H9 (cell line): ENCODE measurements at regions not wholly inside any gene's neighbourhood (a gene's known extent, or its start where the extent isn't known, plus 50 kb on each side); places are given as distances from the start of the nearest gene placed in this dataset.

Source experiments
- DNase-seq: peaks from one replicate; pipeline ENCODE4 v3.0.0-alpha.2; 2017
- H2AFZ ChIP-seq: one replicate; pipeline ENCODE4 v1.6.1; 2013; ENCODE audit warnings: mild to moderate bottlenecking, low read length, control low read depth, moderate library complexity
- H2AK5ac ChIP-seq: 2 replicates; pipeline ENCODE4 v1.6.1; 2013; ENCODE audit warnings: low read length, control low read depth, mixed read lengths; ENCODE audit not compliant: insufficient read length
- H2BK120ac ChIP-seq: one replicate; pipeline ENCODE4 v1.6.1; 2013; ENCODE audit warnings: low read depth, mild to moderate bottlenecking, low read length, control low read depth, inconsistent platforms; ENCODE audit not compliant: poor library complexity, severe bottlenecking
- H2BK12ac ChIP-seq: 2 replicates; pipeline ENCODE4 v1.6.1; 2013; ENCODE audit warnings: low read length, control low read depth, mixed read lengths, low read depth; ENCODE audit not compliant: insufficient read length
- H2BK15ac ChIP-seq: 2 replicates; pipeline ENCODE4 v1.6.1; 2013; ENCODE audit warnings: low read depth, low read length, control low read depth
- H2BK20ac ChIP-seq: one replicate; pipeline ENCODE4 v1.6.1; 2013; ENCODE audit warnings: low read depth, mild to moderate bottlenecking, low read length, control low read depth, inconsistent platforms; ENCODE audit not compliant: poor library complexity, severe bottlenecking
- H2BK5ac ChIP-seq: 2 replicates; pipeline ENCODE4 v1.6.1; 2013; ENCODE audit warnings: low read length, control low read depth, mixed read lengths; ENCODE audit not compliant: insufficient read length
- H3K14ac ChIP-seq: 2 replicates; pipeline ENCODE4 v1.6.1; 2013; ENCODE audit warnings: low read length, control low read depth; ENCODE audit not compliant: insufficient read depth
- H3K18ac ChIP-seq: 2 replicates; pipeline ENCODE4 v1.6.1; 2013; ENCODE audit warnings: low read depth, mild to moderate bottlenecking, mixed read lengths, low read length, control low read depth; ENCODE audit not compliant: insufficient read length
- H3K23ac ChIP-seq: 2 replicates; pipeline ENCODE4 v1.6.1; 2013; ENCODE audit warnings: low read length, control low read depth, mixed read lengths, low read depth; ENCODE audit not compliant: insufficient read length
- H3K23me2 ChIP-seq: 2 replicates; pipeline ENCODE4 v1.6.1; 2013; ENCODE audit warnings: low read depth, mild to moderate bottlenecking, mixed read lengths, low read length, control low read depth; ENCODE audit not compliant: insufficient read length, poor library complexity, severe bottlenecking
- H3K27ac ChIP-seq: 2 replicates; pipeline ENCODE4 v1.5.1; 2013; ENCODE audit warnings: low read length, control low read depth, mixed read lengths, low read depth; ENCODE audit not compliant: insufficient read length
- H3K27me3 ChIP-seq: 2 replicates; pipeline ENCODE4 v1.6.1; 2013; ENCODE audit warnings: low read length, control low read depth, inconsistent platforms; ENCODE audit not compliant: insufficient read depth
- H3K4ac ChIP-seq: 2 replicates; pipeline ENCODE4 v1.6.1; 2013; ENCODE audit warnings: low read depth, mild to moderate bottlenecking, control low read depth, inconsistent platforms, low read length, moderate library complexity
- H3K4me1 ChIP-seq: 2 replicates; pipeline ENCODE4 v1.6.1; 2013; ENCODE audit warnings: low read length, control low read depth, inconsistent platforms; ENCODE audit not compliant: insufficient read depth
- H3K4me2 ChIP-seq: 2 replicates; pipeline ENCODE4 v1.6.1; 2013; ENCODE audit warnings: low read length, control low read depth, mixed read lengths; ENCODE audit not compliant: insufficient read length, insufficient read depth
- H3K56ac ChIP-seq: 2 replicates; pipeline ENCODE4 v1.6.1; 2013; ENCODE audit warnings: low read depth, mild to moderate bottlenecking, mixed read lengths, low read length, control low read depth; ENCODE audit not compliant: insufficient read length
- H3K79me1 ChIP-seq: 2 replicates; pipeline ENCODE4 v1.6.1; 2013; ENCODE audit warnings: low read depth, mild to moderate bottlenecking, moderate library complexity, low read length, control low read depth, inconsistent platforms; ENCODE audit not compliant: insufficient read depth, poor library complexity, severe bottlenecking
- H3K79me2 ChIP-seq: 2 replicates; pipeline ENCODE4 v1.6.1; 2013; ENCODE audit warnings: low read length, control low read depth, inconsistent platforms; ENCODE audit not compliant: insufficient read depth
- H3K9ac ChIP-seq: 2 replicates; pipeline ENCODE4 v1.6.1; 2013; ENCODE audit warnings: low read length, control low read depth, mixed read lengths; ENCODE audit not compliant: insufficient read length; ENCODE audit errors: extremely low read depth
- H3K9me3 ChIP-seq: one replicate; pipeline ENCODE4 v1.6.1; 2013; ENCODE audit warnings: low read depth, low read length, inconsistent platforms; ENCODE audit not compliant: control insufficient read depth
- H3T11ph ChIP-seq: one replicate; pipeline ENCODE4 v1.6.1; 2013; ENCODE audit warnings: mild to moderate bottlenecking, low read length, control low read depth, inconsistent platforms
- H4K20me1 ChIP-seq: one replicate; pipeline ENCODE4 v1.6.1; 2013; ENCODE audit not compliant: control insufficient read depth, insufficient read length, insufficient read depth
- H4K5ac ChIP-seq: 2 replicates; pipeline ENCODE4 v1.6.1; 2013; ENCODE audit warnings: low read depth, mild to moderate bottlenecking, mixed read lengths, low read length, control low read depth; ENCODE audit not compliant: insufficient read length
- H4K8ac ChIP-seq: replicated peaks from 2 replicates; pipeline ENCODE4 v1.6.1; 2013; ENCODE audit warnings: low read length, control low read depth, mixed read lengths, low read depth; ENCODE audit not compliant: insufficient read length
- H4K91ac ChIP-seq: 2 replicates; pipeline ENCODE4 v1.6.1; 2013; ENCODE audit warnings: low read depth, mild to moderate bottlenecking, moderate library complexity, mixed read lengths, low read length, control low read depth; ENCODE audit not compliant: insufficient read length
- H3K27ac Mint-ChIP-seq, 3 experiments: 2 replicates in 2 of 3; 3 replicates in 1 of 3; pipeline ENCODE4 v1.8.0; 2020 to 2021; ENCODE audit warnings: mixed read lengths in 3 of 3, mild to moderate bottlenecking in 1 of 3, moderate library complexity in 1 of 3
- H3K27me3 Mint-ChIP-seq: 2 replicates; pipeline ENCODE4 v1.8.0; 2021; ENCODE audit warnings: low read depth, mild to moderate bottlenecking, moderate library complexity, mixed read lengths
- H3K36me3 Mint-ChIP-seq, 3 experiments: 2 replicates in 2 of 3; 3 replicates in 1 of 3; pipeline ENCODE4 v1.8.0; 2020 to 2021; ENCODE audit warnings: low read depth in 3 of 3, mixed read lengths in 3 of 3; ENCODE audit not compliant: insufficient read depth in 1 of 3
- H3K4me1 Mint-ChIP-seq, 2 experiments: 2 replicates each; pipeline ENCODE4 v1.8.0; 2020; ENCODE audit warnings: mixed read lengths in 2 of 2
- H3K4me3 Mint-ChIP-seq, 2 experiments: 2 replicates in 1 of 2; 3 replicates in 1 of 2; pipeline ENCODE4 v1.8.0; 2020 to 2021; ENCODE audit warnings: mild to moderate bottlenecking in 2 of 2, mixed read lengths in 2 of 2, moderate library complexity in 1 of 2
- H3K9me3 Mint-ChIP-seq, 2 experiments: 2 replicates in 1 of 2; 3 replicates in 1 of 2; pipeline ENCODE4 v1.8.0; 2020; ENCODE audit warnings: mild to moderate bottlenecking in 2 of 2, mixed read lengths in 2 of 2, moderate library complexity in 1 of 2
- WGBS: extraction: QIAGEN DNeasy Blood & Tissue Kit; methylation state at CpG from one replicate; pipeline ENCODE4 v1.1.7; 2013; ENCODE audit warnings: missing lambda C conversion rate, low lambda C conversion rate, mixed read lengths; ENCODE audit not compliant: insufficient read length; ENCODE audit errors: extremely low coverage; 5-methylcytosine and 5-hydroxymethylcytosine counted together
- TF ChIP-seq, protein P1 (sequence below): fragments of 200-600 bp; sonication (generic); conservative IDR thresholded peaks from 3 replicates; pipeline ENCODE4 v1.8.0; 2021; ENCODE audit warnings: antibody characterized with exemption, mild to moderate bottlenecking

DNA sequence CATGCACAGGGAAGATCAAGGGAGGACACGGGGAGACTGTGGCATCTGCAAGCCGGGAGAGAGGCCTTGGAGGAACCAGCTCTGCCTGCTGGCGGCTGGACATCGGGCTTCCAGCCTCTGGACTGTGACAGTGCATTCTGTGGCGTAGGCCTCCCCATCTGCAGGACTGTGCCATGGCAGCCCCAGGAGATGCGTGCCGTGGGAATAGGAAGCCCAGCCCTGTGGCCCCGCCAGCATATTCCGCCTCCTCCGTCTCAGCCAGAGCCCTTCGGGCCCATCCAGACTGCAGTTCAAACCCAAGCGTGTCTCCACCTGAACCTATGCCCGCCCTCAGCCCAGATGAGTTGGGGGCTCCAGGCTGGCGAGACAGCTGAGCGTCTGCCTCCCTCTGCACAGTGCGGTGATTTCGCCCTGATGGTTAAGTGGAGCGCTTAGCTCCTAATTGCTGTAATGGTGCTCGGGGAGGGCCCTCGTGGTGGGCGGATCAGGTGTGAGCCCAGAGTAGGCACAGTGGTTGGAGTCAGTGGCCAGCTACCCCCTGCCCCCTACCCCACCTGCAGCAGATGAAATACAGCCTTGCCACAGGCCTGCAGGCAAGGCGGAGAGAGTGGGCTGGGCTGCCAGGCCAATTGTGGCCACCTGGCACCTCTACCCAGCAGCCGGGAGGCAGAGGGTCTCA, 133.9 kb downstream of the HMX1 start:
- Histone ChIP-seq H3K23me2 (no peaks in the 10 kb centered on the region), H3K79me2 (no peaks in the 10 kb centered on the region), H2BK20ac (no peak overlapping the region), H3T11ph (no peak overlapping the region), H4K8ac (no peak overlapping the region), H3K56ac (no peak overlapping the region), H3K4me1 (no peaks in the 10 kb centered on the region), H2AFZ (no peak overlapping the region), H3K23ac (no peak overlapping the region), H4K91ac (no peak overlapping the region), H4K5ac (no peak overlapping the region), H2BK5ac (no peak overlapping the region), H2BK120ac (no peak overlapping the region), H3K9ac (no peak overlapping the region), H3K4ac (no peak overlapping the region), H3K9me3 (no peaks in the 10 kb centered on the region), H3K79me1 (no peaks in the 10 kb centered on the region), H3K18ac (no peak overlapping the region), H3K14ac (no peak overlapping the region), H2AK5ac (no peak overlapping the region), H3K27me3 (no peaks in the 10 kb centered on the region), H3K4me2 (no peak overlapping the region), H2BK12ac (no peak overlapping the region), H2BK15ac (no peak overlapping the region), H3K27ac (no peak overlapping the region), H4K20me1 (no peaks in the 10 kb centered on the region)
- Mint-ChIP-seq H3K4me3 (no peak overlapping the region), H3K27ac (no peak overlapping the region), H3K4me1 (peaks cover 4 to 16% of the 10 kb centered on the region in 2 experiments; a peak in 3 of 4 replicates), H3K36me3 (peaks cover 0 to 13% (median 2%) of the 10 kb centered on the region in 3 experiments; a peak in 4 of 7 replicates), H3K9me3 (peaks cover 18% of the 10 kb centered on the region in 2 experiments), H3K27me3 (peaks cover 5% of the 10 kb centered on the region)
- WGBS: no CpG with 5 or more reads among the region's 23 CpGs
- TF ChIP-seq, protein P1, sequence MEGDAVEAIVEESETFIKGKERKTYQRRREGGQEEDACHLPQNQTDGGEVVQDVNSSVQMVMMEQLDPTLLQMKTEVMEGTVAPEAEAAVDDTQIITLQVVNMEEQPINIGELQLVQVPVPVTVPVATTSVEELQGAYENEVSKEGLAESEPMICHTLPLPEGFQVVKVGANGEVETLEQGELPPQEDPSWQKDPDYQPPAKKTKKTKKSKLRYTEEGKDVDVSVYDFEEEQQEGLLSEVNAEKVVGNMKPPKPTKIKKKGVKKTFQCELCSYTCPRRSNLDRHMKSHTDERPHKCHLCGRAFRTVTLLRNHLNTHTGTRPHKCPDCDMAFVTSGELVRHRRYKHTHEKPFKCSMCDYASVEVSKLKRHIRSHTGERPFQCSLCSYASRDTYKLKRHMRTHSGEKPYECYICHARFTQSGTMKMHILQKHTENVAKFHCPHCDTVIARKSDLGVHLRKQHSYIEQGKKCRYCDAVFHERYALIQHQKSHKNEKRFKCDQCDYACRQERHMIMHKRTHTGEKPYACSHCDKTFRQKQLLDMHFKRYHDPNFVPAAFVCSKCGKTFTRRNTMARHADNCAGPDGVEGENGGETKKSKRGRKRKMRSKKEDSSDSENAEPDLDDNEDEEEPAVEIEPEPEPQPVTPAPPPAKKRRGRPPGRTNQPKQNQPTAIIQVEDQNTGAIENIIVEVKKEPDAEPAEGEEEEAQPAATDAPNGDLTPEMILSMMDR: no peak
- no peak for DNase-seq
